Stimulated activated CD8-positive, alpha-beta memory T cell treated with anti-CD3 and anti-CD28 coated beads, Interleukin-15, amount 100 ng/mL, for 48 hours (primary cell): ENCODE measurements at regions not wholly inside any gene's neighbourhood (a gene's known extent, or its start where the extent isn't known, plus 50 kb on each side); places are given as distances from the start of the nearest gene placed in this dataset.

Experiments
- DNase-seq, 2 donors: peaks; one replicate each; pipeline ENCODE4 v3.0.0-alpha.2; 2020; ENCODE audit warnings: low read depth in 2 of 2

- no peak for DNase-seq
Observed at GRCh38 chr14:61108496-61109141, 127.6 kb downstream of the SLC38A6 start.

GRCh38 chr14:61107869-61108493 lies 126.9 kb downstream of the SLC38A6 start:
- DNase-seq, result no peak

GRCh38 chr14:61106959-61107641 lies 126.1 kb downstream of the SLC38A6 start:
- no peak for DNase-seq

- DNase-seq, result no peak
Observed at GRCh38 chr14:61106271-61106958, 125.4 kb downstream of the SLC38A6 start.

GRCh38 chr14:61104358-61104757 lies 123.3 kb downstream of the SLC38A6 start:
- DNase-seq, result no peak

- peak; percentile 5 to 21 for DNase-seq
Observed at GRCh38 chr14:61103541-61104339, 122.7 kb downstream of the SLC38A6 start.

GRCh38 chr14:61102549-61103466 lies 121.8 kb downstream of the SLC38A6 start:
- no peak for DNase-seq
